DMS53 treated with DMSO at 0.1 percent for 48 hours (cell line): ENCODE measurements at regions not wholly inside any gene's neighbourhood (a gene's known extent, or its start where the extent isn't known, plus 50 kb on each side); places are given as distances from the start of the nearest gene placed in this dataset.
"Not testable (repeated sequence)": the region's sequence is repeated elsewhere in the genome, so short reads cannot be mapped to it uniquely, and the experiment has no call there.

ENCODE experiments used
- DNase-seq: peaks from one replicate; lab custom pipeline; 2025; ENCODE audit not compliant: unreplicated experiment; lab: John Stamatoyannopoulos, UW

GRCh38 chr19:29060813-29061364, 152.1 kb downstream of the UQCRFS1 start:
- no peak for DNase-seq

- no peak for DNase-seq
These were observed 156.4 kb downstream of the UQCRFS1 start for GRCh38 chr19:29056535-29056934.

- no peak for DNase-seq
These were observed 157.9 kb downstream of the UQCRFS1 start for GRCh38 chr19:29054886-29055675.

GRCh38 chr19:29048873-29049272, 164.1 kb downstream of the UQCRFS1 start:
- DNase-seq, result no peak

GRCh38 chr19:29045679-29046254, 167.2 kb downstream of the UQCRFS1 start:
- no peak for DNase-seq

DNA sequence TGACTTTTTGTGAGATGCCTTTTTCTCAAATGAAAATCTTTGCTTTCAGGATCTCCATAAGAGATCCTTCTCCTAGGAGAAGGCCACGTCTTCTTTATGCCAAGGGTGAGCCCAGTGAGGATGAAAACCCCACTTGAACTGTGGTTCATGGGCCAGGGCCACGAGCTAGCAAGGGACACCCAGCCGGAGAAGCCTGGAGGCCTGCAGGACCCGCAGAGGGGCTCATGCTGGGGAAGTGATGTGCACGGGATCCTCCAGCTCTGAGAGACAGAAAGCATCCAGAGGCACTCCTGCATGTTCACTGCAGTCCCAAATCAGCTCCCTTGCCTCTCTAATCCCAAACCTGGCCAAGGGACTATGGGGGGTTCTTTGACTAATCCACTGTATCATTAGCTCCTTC, 168.9 kb downstream of the UQCRFS1 start:
- DNase-seq, result no peak

GRCh38 chr19:29042450-29042849, 170.5 kb downstream of the UQCRFS1 start:
- no peak for DNase-seq

DNA sequence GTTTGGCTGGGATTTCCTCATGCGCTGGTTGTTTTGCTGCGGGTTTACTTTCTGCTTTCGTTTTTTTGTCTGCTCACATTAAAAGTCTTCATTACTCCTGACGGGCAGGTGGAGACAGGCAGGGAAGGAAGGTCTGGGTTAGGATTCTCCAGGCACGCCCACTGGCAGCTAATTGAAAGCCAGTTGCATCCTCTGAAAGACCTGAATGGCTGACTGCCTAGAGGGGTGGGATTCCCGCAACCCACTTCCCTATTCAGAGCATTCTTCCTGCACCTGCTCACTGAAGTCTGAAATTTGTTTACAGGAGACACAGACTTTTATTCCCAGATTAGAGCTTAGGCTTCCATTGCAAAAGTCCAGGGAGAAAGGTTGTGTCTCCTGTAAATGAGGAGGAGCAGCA, 172.0 kb downstream of the UQCRFS1 start:
- DNase-seq, result no peak

DNA sequence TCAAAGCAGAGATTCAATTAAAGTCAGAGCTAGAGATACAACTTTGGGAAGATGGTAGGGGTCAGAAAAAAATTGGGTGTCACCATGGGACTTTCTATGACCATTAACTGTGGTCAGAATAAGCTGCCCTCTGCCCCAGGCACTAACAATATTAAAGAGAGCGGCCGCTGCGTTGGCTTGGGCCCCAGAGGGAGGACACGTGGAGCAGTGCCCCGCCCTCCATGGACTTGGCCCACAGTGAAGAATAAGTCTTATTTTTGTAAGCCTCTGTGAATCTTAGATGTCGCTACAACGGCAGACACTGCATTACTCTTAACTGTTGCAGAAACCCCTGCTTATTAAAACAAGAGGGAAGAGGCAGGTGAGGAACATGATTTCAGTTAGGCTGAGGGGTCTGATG, 172.7 kb downstream of the UQCRFS1 start:
- no peak for DNase-seq

- not testable (repeated sequence) for DNase-seq
These were observed 173.9 kb downstream of the UQCRFS1 start for GRCh38 chr19:29039036-29039435.

DNA sequence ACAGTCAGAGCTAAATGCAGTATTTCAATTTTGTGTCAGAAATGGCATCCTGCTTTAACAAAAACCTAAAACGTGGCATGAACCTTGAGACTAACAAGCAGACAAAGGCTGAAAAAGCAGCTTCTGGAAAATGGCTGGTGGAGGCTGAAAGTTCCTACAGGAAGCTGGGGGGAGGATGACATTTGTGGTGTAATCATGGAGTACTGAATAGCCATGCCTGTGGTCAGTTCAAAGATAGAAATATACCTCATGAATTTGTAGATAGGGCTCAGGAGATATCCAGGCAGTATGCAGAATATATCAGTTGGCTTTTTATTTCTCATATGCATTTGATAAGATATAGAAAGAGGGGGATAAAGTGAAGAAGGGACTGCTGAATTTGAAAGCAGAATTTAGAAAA, 181.7 kb downstream of the UQCRFS1 start:
- no peak for DNase-seq

DNA sequence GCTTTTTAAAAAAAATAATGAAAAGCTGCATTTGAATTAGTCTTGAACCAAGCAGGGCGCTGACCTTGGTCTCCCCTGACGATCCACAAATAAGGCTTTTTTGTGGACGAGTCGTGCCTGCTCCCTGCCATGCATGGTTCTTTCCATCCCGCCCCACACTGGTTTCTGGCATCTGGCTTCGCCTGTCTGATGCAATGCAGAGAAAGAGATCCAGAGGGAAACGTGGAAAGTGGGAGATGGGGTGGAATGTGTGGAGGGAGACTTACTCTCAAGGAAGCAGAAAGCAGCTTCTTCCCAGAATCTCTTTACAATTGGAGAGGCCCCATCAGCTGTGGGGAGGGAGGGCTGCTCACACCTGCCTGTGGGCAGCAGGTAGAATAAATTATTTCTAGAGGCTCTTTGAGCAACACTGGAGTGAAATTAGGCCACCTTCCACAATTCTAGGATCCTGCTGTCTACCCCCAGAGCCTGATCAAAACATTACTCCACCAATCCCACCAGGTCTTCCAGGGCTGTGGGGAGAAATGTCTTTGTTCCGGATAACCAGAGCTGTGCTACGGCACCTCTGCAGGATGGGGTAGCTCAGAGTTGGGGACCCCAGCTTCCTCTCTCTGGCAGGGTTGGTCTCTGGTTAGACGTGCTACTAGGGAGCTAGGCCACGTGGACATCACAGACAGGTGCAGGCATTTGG, 183.5 kb downstream of the UQCRFS1 start:
- DNase-seq, result no peak

DNA sequence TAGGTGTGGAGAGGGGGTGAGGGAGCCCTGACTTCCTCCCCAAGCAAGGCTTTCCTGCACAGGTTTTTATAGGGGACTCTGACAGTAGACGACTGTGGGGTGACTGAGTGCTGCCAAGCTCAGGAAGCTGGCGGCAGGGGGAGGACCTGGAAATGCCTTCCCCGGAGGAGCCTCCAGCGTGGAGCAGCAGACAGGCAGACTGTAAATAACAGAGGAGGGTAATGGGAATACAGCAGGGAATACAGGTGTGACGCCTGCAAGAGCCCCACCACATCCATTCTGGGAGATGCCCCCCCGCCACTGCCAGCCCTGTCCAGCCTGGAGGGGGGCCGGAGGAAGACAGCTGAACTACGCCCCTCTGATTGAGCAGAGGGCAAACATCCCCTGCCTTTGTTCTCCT, 190.4 kb downstream of the UQCRFS1 start:
- DNase-seq, result no peak

DNA sequence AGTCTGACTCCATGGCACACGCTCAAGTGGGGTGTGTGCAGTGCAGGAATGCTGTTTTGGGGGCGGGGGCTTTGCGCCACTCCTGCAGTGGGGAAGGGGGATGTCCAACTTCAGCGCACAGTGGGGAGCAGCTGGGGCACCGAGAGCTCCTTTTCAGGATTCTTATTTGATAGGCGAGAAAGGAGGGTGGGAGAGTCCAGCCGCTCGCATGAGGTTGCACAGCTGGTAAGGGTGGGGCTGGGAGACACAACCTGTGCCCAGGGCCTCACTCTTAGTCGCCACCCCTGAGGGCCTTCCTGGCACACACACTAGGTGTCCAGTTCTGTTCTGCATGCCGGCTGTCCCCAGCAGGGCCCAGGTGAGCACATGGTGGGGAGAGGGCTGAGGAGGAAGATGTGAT, 190.8 kb downstream of the UQCRFS1 start:
- no peak for DNase-seq

DNA sequence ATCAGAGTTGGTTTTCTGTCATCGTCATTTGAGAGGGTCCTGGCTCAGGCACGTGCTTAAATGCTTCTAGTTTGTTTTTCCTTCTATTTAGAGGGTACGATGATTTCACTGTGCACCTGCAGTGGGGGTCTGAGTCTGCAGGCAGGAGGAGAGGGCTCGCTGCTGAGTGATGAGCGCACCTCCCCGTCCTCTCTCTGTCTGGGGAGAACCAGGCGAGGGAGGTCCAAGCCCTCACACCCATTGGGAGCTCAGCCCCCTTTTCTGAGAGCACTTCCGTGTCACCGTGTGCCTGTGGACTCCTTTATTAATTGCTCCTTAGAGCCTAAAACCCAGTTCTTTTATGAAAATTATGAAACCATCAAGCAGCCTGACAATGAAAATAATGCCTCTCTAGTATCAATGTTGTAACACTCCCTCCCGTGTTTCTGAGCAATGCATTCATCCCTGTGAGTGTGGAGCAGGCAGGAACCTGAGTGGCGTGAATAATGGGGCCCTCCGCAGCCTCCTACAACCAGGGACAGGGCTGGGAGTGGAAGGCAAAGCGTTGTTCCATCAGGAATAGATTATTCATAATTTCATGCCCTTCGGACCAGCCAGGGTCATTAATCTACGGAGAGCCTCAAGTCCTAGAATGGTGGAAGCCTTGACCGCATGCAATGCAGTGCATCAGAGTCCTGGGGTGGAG, 191.6 kb downstream of the UQCRFS1 start:
- DNase-seq, result no peak

GRCh38 chr19:29019403-29019802, 193.5 kb downstream of the UQCRFS1 start:
- DNase-seq, result no peak

DNA sequence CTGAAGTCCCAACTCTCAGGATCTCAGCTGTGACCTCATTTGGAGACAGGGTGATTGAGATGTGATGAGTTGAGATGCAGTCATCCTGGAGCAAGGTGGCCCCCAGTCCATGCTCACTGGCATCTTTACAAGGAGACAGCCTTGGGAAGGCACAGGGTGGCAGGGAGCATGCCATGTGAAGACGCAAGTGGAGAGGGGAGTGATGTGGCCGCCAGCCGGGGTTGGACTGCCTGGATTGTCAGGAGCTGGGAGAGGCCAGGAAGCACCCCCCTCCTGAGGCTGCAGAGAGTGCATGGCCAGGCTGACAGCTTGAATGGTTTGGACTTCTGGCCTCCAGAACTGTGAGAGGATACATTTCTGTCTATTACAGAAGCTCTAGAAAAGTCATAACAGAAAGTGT, 194.4 kb downstream of the UQCRFS1 start:
- no peak for DNase-seq

- DNase-seq, result no peak
These were observed 195.2 kb downstream of the UQCRFS1 start for GRCh38 chr19:29017788-29018187.

DNA sequence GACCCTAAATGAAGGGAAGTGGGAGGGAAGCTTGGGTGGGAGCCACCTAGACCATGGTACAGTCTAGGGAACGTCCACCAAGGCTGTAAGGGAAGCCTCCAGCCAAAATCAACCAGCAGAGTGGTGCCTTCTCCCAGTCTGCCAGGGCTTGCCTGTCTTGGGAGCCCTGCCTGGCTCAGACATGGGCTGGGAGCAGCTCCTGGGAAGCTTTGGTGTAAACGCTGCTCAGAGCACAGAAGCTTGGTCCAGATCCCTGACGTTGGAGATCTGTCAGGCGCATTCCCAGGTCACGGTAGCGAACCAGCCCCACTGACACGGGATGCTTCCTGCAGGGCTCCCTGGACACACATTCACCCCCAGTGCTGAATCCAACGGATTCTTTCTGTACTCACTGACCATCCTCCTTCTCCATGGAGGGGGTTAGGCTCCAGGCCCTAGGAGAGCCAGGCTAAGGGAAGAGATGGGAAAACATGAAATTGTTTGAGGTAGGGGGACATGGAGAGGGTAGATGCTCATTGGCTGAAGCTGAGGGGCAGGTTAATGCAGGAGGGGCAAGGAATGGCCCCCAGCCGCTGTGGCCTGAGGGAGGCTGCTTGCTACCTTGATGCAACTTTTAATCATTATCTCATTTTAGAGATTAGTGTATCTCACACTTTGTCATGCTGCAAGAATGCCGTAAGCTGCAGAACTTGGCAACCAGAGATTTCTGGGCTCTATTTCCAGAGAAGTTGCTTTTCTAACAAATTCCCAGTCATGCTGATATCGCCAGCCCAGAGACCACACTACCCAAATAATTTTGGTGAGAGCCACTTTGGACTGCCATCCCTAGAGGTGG, 195.8 kb downstream of the UQCRFS1 start:
- no peak for DNase-seq

- no peak for DNase-seq
These were observed 196.6 kb downstream of the UQCRFS1 start for GRCh38 chr19:29016353-29016752.

DNA sequence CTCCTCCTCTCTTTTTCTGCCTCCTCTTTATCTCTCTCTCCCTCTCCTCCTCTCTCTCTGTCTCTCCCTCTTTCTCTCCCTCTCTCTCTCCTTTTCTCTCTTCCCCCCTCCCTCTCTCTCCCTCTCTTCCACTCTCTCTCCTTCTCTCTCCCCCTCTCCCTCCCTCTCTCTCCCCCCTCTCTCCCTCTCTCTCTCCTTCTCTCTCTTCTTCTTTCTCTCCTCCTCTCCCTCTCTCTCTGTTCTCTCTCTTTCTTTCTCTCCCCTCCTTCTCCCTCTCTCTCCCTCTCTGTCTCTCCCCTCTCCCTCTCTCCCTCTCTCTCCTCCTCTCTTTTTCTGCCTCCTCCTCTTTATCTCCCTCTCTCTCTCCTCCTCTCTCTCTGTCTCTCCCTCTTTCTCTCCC, 197.4 kb downstream of the UQCRFS1 start:
- no peak for DNase-seq
